ENCODE measurements at regions not wholly inside any gene's neighbourhood (a gene's known extent, or its start where the extent isn't known, plus 50 kb on each side); places are given as distances from the start of the nearest gene placed in this dataset.

GRCh38 chr4:170413951-170414350 is 324.2 kb upstream of the AADAT start:
- no peak overlapping the region for H3K4me3 ChIP-seq (ENCODE audit: low read length)
- no peaks in the 10 kb centered on the region for H3K79me2 ChIP-seq (replicated peaks; ENCODE audit: insufficient read depth, low read length)
- no peak overlapping the region for H3K9ac ChIP-seq (ENCODE audit: low read length)
- no peaks in the 10 kb centered on the region for H3K36me3 ChIP-seq (ENCODE audit: insufficient read depth, low read length)
- no peaks in the 10 kb centered on the region for H3K27me3 ChIP-seq (ENCODE audit: insufficient read depth, low read depth, low read length)
- no peaks in the 10 kb centered on the region for H3K9me3 ChIP-seq (ENCODE audit: low read length)
- no peaks in the 10 kb centered on the region for H4K20me1 ChIP-seq (ENCODE audit: insufficient read depth)
- TF ChIP-seq CTCF (IDR thresholded peaks at IDR 0.05; ENCODE audit: poor library complexity, severe bottlenecking) (no peak), RAD21 (conservative IDR thresholded peaks at IDR 0.05) (no peak), REST (IDR thresholded peaks at IDR 0.05; ENCODE audit: borderline replicate concordance) (no peak), TAF1 (IDR thresholded peaks at IDR 0.05; ENCODE audit: low read depth) (no peak), EZH2 (IDR thresholded peaks at IDR 0.05; ENCODE audit: borderline replicate concordance, insufficient read depth, low read length, poor library complexity, severe bottlenecking) (no peak), MXI1 (conservative IDR thresholded peaks at IDR 0.05; ENCODE audit: poor library complexity, severe bottlenecking) (no peak), SMC3 (conservative IDR thresholded peaks at IDR 0.05; ENCODE audit: poor library complexity) (no peak), EP300 (conservative IDR thresholded peaks at IDR 0.05; ENCODE audit: poor library complexity, severe bottlenecking) (no peak), POLR2AphosphoS5 (IDR thresholded peaks at IDR 0.05) (no peak)
- no peak overlapping the region for H3K4me2 ChIP-seq (ENCODE audit: low read length)
- H2AFZ ChIP-seq (ENCODE audit: low read depth, low read length) = no peak overlapping the region
- no peaks in the 10 kb centered on the region for H3F3A ChIP-seq (ENCODE audit: insufficient read depth, low read length, poor library complexity, severe bottlenecking)
- no peak overlapping the region for H3K27ac ChIP-seq (ENCODE audit: low read length)
- H3K9me2 ChIP-seq (ENCODE audit: insufficient read depth, low read length) = no peaks in the 10 kb centered on the region

GRCh38 chr4:170400361-170400760 is 310.6 kb upstream of the AADAT start:
- Histone ChIP-seq H3K4me2 (ENCODE audit: low read length) (no peak overlapping the region), H3K9me2 (ENCODE audit: insufficient read depth, low read length) (no peaks in the 10 kb centered on the region), H3K79me2 (replicated peaks; ENCODE audit: insufficient read depth, low read length) (no peaks in the 10 kb centered on the region), H3K4me3 (ENCODE audit: low read length) (no peak overlapping the region), H4K20me1 (ENCODE audit: insufficient read depth) (no peaks in the 10 kb centered on the region), H3K27me3 (ENCODE audit: insufficient read depth, low read depth, low read length) (no peaks in the 10 kb centered on the region), H3K27ac (ENCODE audit: low read length) (no peak overlapping the region), H3F3A (ENCODE audit: insufficient read depth, low read length, poor library complexity, severe bottlenecking) (no peaks in the 10 kb centered on the region), H3K36me3 (ENCODE audit: insufficient read depth, low read length) (no peaks in the 10 kb centered on the region), H2AFZ (ENCODE audit: low read depth, low read length) (no peak overlapping the region), H3K9ac (ENCODE audit: low read length) (no peak overlapping the region), H3K9me3 (ENCODE audit: low read length) (no peaks in the 10 kb centered on the region)
- TF ChIP-seq MXI1 (conservative IDR thresholded peaks at IDR 0.05; ENCODE audit: poor library complexity, severe bottlenecking) = no peak
- no peak for TF ChIP-seq EZH2 (IDR thresholded peaks at IDR 0.05; ENCODE audit: borderline replicate concordance, insufficient read depth, low read length, poor library complexity, severe bottlenecking)
- no peak for TF ChIP-seq POLR2AphosphoS5 (IDR thresholded peaks at IDR 0.05)
- no peak for TF ChIP-seq REST (IDR thresholded peaks at IDR 0.05; ENCODE audit: borderline replicate concordance)
- no peak for TF ChIP-seq EP300 (conservative IDR thresholded peaks at IDR 0.05; ENCODE audit: poor library complexity, severe bottlenecking)
- no peak for TF ChIP-seq TAF1 (IDR thresholded peaks at IDR 0.05; ENCODE audit: low read depth)
- no peak for TF ChIP-seq RAD21 (conservative IDR thresholded peaks at IDR 0.05)
- no peak for TF ChIP-seq CTCF (IDR thresholded peaks at IDR 0.05; ENCODE audit: poor library complexity, severe bottlenecking)
- no peak for TF ChIP-seq SMC3 (conservative IDR thresholded peaks at IDR 0.05; ENCODE audit: poor library complexity)
